Erythroblast (primary cell): ENCODE measurements at regions not wholly inside any gene's neighbourhood (a gene's known extent, or its start where the extent isn't known, plus 50 kb on each side); places are given as distances from the start of the nearest gene placed in this dataset.

Experiments used
- DNase-seq, 2 experiments: peaks; one replicate each; lab custom pipeline; 2025; lab: John Stamatoyannopoulos, UW
- GATA1 ChIP-seq: IDR thresholded peaks from 2 replicates; pipeline ENCODE4 v1.6.1; 2011; ENCODE audit warnings: low read depth, mild to moderate bottlenecking, control low read depth, low read length, moderate library complexity
- POLR2A ChIP-seq: IDR thresholded peaks from 2 replicates; pipeline ENCODE4 v1.6.1; 2011; ENCODE audit warnings: mild to moderate bottlenecking, low read length

DNA sequence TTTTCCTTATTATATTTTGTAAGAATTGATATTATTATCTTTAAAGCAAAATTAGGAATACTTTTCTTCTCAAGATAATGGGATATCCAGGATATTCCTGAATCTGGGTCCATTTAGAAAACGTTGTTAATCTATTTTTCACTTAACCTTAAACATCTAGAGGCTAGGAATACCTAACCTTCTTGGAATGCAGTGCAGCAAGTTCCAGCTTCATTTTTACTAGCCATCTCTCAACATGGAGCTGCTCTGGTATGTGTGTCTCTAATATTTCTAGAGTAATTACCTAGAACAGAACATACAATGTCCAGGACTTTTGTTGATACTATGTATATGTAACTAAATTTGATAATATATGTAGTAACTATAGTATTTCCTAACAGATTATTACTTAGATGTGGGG lies 87.8 kb upstream of the NLGN4Y start:
- TF ChIP-seq POLR2A = no peak
- no peak for DNase-seq

DNA sequence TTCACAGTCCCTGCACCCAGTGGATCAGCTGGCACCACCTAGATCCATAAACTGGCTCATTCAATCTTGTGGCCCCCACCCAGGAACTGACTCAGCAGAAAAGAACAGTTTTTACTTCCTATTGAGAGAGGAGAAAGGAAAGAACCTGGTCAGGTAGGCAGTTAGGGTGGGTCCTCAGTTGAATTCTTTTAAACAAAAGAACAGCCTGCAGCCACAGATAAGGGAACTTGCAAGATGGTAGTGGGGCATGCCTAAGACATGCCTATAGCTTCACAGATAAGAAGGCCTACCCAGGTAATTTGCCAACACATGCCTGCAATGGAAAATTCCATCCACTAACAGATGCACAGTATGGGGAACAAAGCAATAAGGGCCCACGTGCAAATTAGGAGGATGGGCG lies 86.7 kb upstream of the NLGN4Y start:
- no peak for TF ChIP-seq GATA1
- no peak for TF ChIP-seq POLR2A
- no peak for DNase-seq

DNA sequence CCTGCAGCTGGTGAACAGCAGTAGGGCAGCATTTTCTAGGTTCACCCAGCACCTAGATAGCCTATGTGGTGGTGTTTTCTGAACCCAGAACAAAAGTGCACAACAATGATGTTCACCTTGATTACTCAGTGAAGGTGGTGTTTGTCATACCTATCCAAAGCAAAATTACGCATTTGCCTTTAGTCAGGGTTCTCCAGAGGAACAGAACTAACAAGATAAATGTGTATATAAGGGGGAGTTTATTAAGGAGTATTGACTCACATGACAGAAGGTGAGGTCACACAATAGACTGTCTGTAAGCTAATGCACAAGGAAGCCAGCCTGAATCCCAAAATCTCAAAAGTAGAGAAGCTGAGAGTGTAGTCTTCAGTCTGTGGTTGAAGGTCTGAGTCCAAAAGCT lies 85.9 kb upstream of the NLGN4Y start:
- TF ChIP-seq POLR2A = no peak
- TF ChIP-seq GATA1 = no peak
- no peak for DNase-seq

DNA sequence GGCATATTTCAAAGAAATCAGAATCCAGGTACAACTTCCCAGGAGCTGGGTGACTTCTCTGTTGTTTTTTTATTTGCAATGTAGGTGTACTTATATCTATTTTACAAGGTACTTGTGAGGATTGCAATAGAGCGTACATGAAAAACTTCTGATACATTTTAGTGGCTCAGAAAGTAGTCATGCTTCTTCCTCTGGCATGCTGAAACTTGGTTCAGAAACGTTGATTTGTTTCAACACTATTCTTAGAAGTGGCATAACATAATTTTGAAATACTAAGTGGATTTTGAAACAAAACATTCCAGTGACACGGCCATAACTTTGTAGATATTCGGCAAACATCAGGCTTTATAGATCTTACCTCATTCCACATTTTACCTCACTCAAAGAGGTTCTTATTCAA lies 79.8 kb upstream of the NLGN4Y start:
- no peak for DNase-seq
- no peak for TF ChIP-seq GATA1
- TF ChIP-seq POLR2A = no peak

DNA sequence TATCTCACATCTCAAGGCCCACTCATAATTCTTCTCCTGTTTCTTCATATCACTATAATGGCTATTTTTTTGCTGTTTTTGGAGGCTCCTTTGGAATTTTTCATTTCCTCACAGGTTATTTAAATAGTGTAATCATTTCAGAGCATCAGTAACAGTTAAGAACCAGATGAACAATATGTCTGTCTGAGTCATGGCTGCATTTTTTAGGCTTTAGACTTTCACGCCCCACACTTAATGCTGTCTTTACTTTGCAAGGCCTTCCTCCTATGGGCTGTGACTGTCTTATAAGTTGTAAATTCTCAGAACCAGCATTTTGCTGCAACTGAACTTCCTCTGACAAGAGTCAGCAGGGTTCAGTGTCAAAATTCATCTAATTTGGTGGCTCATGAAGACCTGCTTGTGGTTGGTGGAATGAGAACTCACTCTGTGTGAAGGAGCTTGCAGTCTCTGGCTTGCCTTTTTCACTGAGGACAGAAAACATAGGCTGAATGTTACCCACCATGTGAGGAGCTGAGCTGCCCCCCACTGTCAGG lies 56.1 kb upstream of the NLGN4Y start:
- TF ChIP-seq GATA1 (no peak), POLR2A (no peak)
- no peak for DNase-seq

DNA sequence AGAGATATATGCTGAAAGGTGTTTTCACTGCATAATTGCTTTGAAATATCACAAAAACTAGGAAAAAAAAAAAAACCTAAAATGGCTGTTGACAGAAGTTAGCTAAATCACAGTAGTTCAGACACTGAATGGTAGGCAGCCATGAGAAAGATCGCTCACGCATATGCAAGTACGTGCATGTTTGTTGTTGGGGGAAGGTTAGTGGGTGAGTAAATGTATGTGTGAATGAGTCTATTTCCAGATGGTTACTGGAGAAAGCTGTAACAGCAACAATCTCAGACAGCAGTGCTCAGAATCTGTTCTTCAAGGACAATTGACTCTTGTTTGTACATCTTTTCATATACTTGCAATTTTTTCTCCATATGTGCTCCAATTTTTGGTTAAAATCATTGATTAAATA lies 51.9 kb upstream of the NLGN4Y start:
- TF ChIP-seq POLR2A (no peak), GATA1 (no peak)
- no peak for DNase-seq

DNA sequence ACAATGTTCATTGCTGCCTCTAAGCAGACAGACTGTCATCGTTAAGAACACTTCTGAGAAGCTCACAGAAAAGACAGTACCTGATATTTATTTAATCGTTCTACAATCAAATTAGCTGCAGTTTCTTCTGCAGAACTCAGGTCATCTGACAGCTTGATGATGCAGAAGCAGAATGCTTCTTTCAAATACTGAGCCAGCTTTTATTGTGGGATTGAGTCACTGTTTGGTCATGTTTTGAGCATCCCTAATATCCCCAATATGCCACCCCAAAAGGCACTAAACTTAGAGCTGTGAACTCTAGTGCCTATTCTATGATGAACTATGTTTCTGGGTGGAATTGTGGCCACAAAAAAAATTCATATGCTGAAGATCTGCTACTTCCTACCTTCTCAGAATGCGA lies 51.0 kb upstream of the NLGN4Y start:
- no peak for DNase-seq
- TF ChIP-seq POLR2A (no peak), GATA1 (no peak)
